Naive thymus-derived CD8-positive, alpha-beta T cell (primary cell): ENCODE measurements at regions not wholly inside any gene's neighbourhood (a gene's known extent, or its start where the extent isn't known, plus 50 kb on each side); places are given as distances from the start of the nearest gene placed in this dataset.
"Not testable (repeated sequence)": the region's sequence is repeated elsewhere in the genome, so short reads cannot be mapped to it uniquely, and the experiment has no call there.

Experiments
- ATAC-seq, 2 donors: fragments of 150-1000 bp; cut with Tn5 transposase in 1 of 2; sonication (Bioruptor Pico), chemical (Tn5 transposase) in 1 of 2; 1 replicate in 1 of 2; 2 replicates in 1 of 2; pipeline ENCODE4 v1.10.0; 2021; ENCODE audit warnings: mild to moderate bottlenecking in 2 of 2, moderate library complexity in 2 of 2
- POLR2A ChIA-PET: fragments of 350-600 bp; sonication (Branson Sonifier 250); formaldehyde crosslinking; loops from one replicate; lab custom pipeline; 2021; ENCODE audit warnings: antibody characterized with exemption; lab: Charles Lee
- DNase-seq, 10 donors: peaks; one replicate each; pipeline versions ENCODE4 v3.0.0 to v3.0.0-alpha.2; 2020 to 2022
- H3K27ac Mint-ChIP-seq, 10 donors: one replicate each; pipeline ENCODE4 v1.8.0; 2020 to 2022; ENCODE audit warnings: mild to moderate bottlenecking in 10 of 10, mixed read lengths in 10 of 10, moderate library complexity in 4 of 10, inconsistent platforms in 1 of 10
- H3K27me3 Mint-ChIP-seq, 5 donors: one replicate each; pipeline ENCODE4 v1.8.0; 2021 to 2022; ENCODE audit warnings: mixed read lengths in 5 of 5
- H3K36me3 Mint-ChIP-seq, 3 donors: one replicate each; pipeline ENCODE4 v1.8.0; 2020 to 2022; ENCODE audit warnings: mixed read lengths in 3 of 3, mild to moderate bottlenecking in 2 of 3, inconsistent platforms in 1 of 3
- H3K4me1 Mint-ChIP-seq, 4 donors: one replicate each; pipeline ENCODE4 v1.8.0; 2021 to 2022; ENCODE audit warnings: mixed read lengths in 4 of 4
- H3K4me3 Mint-ChIP-seq, 10 donors: one replicate each; pipeline ENCODE4 v1.8.0; 2020 to 2022; ENCODE audit warnings: mild to moderate bottlenecking in 10 of 10, mixed read lengths in 10 of 10, moderate library complexity in 6 of 10, inconsistent platforms in 1 of 10
- H3K9me3 Mint-ChIP-seq, 9 donors: one replicate each; pipeline ENCODE4 v1.8.0; 2020 to 2022; ENCODE audit warnings: mixed read lengths in 9 of 9, mild to moderate bottlenecking in 3 of 9, inconsistent platforms in 1 of 9, moderate library complexity in 1 of 9

GRCh38 chr4:49510238-49510637 lies 524.2 kb downstream of the CWH43 start:
- ATAC-seq, POLR2A ChIA-PET, H3K4me3 Mint-ChIP-seq, H3K27me3 Mint-ChIP-seq, H3K27ac Mint-ChIP-seq, H3K4me1 Mint-ChIP-seq, DNase-seq: not testable (repeated sequence)
- H3K9me3 Mint-ChIP-seq: peaks cover 11 to 53% (median 42%) of the 10 kb centered on the region in 9 donors
- peaks cover 0 to 47% (median 0%) of the 10 kb centered on the region in 3 donors for H3K36me3 Mint-ChIP-seq

- peaks cover 11 to 64% (median 49%) of the 10 kb centered on the region in 9 donors for H3K9me3 Mint-ChIP-seq
- H3K4me1 Mint-ChIP-seq, H3K27ac Mint-ChIP-seq, POLR2A ChIA-PET, ATAC-seq, H3K4me3 Mint-ChIP-seq, H3K27me3 Mint-ChIP-seq: not testable (repeated sequence)
- peak in 3 of 10 donors; percentile 3 to 59 (median 18) for DNase-seq
- H3K36me3 Mint-ChIP-seq: peaks cover 0 to 57% (median 0%) of the 10 kb centered on the region in 3 donors
These were observed 525.3 kb downstream of the CWH43 start for GRCh38 chr4:49511353-49511752.

GRCh38 chr4:49511881-49512491 lies 525.9 kb downstream of the CWH43 start:
- Mint-ChIP-seq H3K36me3 (peaks cover 0 to 59% (median 2%) of the 10 kb centered on the region in 3 donors), H3K9me3 (peaks cover 11 to 70% (median 53%) of the 10 kb centered on the region in 9 donors)
- peak in 4 of 10 donors; percentile 1 to 60 (median 18) for DNase-seq
- H3K27me3 Mint-ChIP-seq, H3K4me3 Mint-ChIP-seq, POLR2A ChIA-PET, H3K27ac Mint-ChIP-seq, ATAC-seq, H3K4me1 Mint-ChIP-seq: not testable (repeated sequence)

GRCh38 chr4:49512641-49513545 lies 526.8 kb downstream of the CWH43 start:
- DNase-seq: peak in 5 of 10 donors; percentile 2 to 69 (median 28)
- POLR2A ChIA-PET, H3K27ac Mint-ChIP-seq, H3K27me3 Mint-ChIP-seq, ATAC-seq, H3K4me1 Mint-ChIP-seq, H3K4me3 Mint-ChIP-seq: not testable (repeated sequence)
- H3K36me3 Mint-ChIP-seq: peaks cover 0 to 59% (median 2%) of the 10 kb centered on the region in 3 donors
- H3K9me3 Mint-ChIP-seq: peaks cover 11 to 71% (median 53%) of the 10 kb centered on the region in 9 donors

- H3K4me3 Mint-ChIP-seq, POLR2A ChIA-PET, H3K27ac Mint-ChIP-seq, ATAC-seq, H3K4me1 Mint-ChIP-seq, H3K27me3 Mint-ChIP-seq: not testable (repeated sequence)
- peak in 1 of 10 donors; percentile 57 for DNase-seq
- peaks cover 11 to 71% (median 53%) of the 10 kb centered on the region in 9 donors for H3K9me3 Mint-ChIP-seq
- peaks cover 0 to 59% (median 2%) of the 10 kb centered on the region in 3 donors for H3K36me3 Mint-ChIP-seq
These were observed 527.6 kb downstream of the CWH43 start for GRCh38 chr4:49513546-49514115.

GRCh38 chr4:49514171-49514699 lies 528.2 kb downstream of the CWH43 start:
- H3K27me3 Mint-ChIP-seq, H3K4me3 Mint-ChIP-seq, H3K4me1 Mint-ChIP-seq, ATAC-seq, H3K27ac Mint-ChIP-seq, POLR2A ChIA-PET: not testable (repeated sequence)
- peaks cover 11 to 71% (median 53%) of the 10 kb centered on the region in 9 donors for H3K9me3 Mint-ChIP-seq
- DNase-seq: peak in 4 of 10 donors; percentile 6 to 67 (median 22)
- H3K36me3 Mint-ChIP-seq: peaks cover 0 to 59% (median 2%) of the 10 kb centered on the region in 3 donors

- H3K4me3 Mint-ChIP-seq, H3K27ac Mint-ChIP-seq, H3K4me1 Mint-ChIP-seq, POLR2A ChIA-PET, ATAC-seq, H3K27me3 Mint-ChIP-seq: not testable (repeated sequence)
- peak in 2 of 10 donors; percentile 13 to 63 for DNase-seq
- Mint-ChIP-seq H3K36me3 (peaks cover 0 to 59% (median 2%) of the 10 kb centered on the region in 3 donors), H3K9me3 (peaks cover 11 to 71% (median 53%) of the 10 kb centered on the region in 9 donors)
These were observed 528.8 kb downstream of the CWH43 start for GRCh38 chr4:49514841-49515240.

GRCh38 chr4:49515241-49515640 lies 529.2 kb downstream of the CWH43 start:
- peak in 1 of 10 donors; percentile 62 for DNase-seq
- H3K27ac Mint-ChIP-seq, H3K4me1 Mint-ChIP-seq, POLR2A ChIA-PET, H3K27me3 Mint-ChIP-seq, ATAC-seq: not testable (repeated sequence)
- Mint-ChIP-seq H3K4me3 (peak overlapping the region in 1 of 10 donors; percentile 19), H3K36me3 (peaks cover 0 to 57% (median 2%) of the 10 kb centered on the region in 3 donors), H3K9me3 (peaks cover 11 to 68% (median 51%) of the 10 kb centered on the region in 9 donors)

- Mint-ChIP-seq H3K36me3 (peaks cover 0 to 49% (median 2%) of the 10 kb centered on the region in 3 donors), H3K9me3 (peaks cover 11 to 59% (median 45%) of the 10 kb centered on the region in 9 donors)
- DNase-seq, ATAC-seq, H3K27ac Mint-ChIP-seq, POLR2A ChIA-PET, H3K27me3 Mint-ChIP-seq, H3K4me3 Mint-ChIP-seq, H3K4me1 Mint-ChIP-seq: not testable (repeated sequence)
These were observed 530.0 kb downstream of the CWH43 start for GRCh38 chr4:49516096-49516495.

- peaks cover 0 to 7% (median 0%) of the 10 kb centered on the region in 5 donors for H3K27me3 Mint-ChIP-seq
- peaks cover 0 to 3% (median 0%) of the 10 kb centered on the region in 4 donors for H3K4me1 Mint-ChIP-seq
- peaks cover 0 to 42% (median 2%) of the 10 kb centered on the region in 3 donors for H3K36me3 Mint-ChIP-seq
- ATAC-seq (no peak), DNase-seq (peak in 1 of 10 donors; percentile 50)
- H3K4me3 Mint-ChIP-seq: no peak overlapping the region
- peaks cover 11 to 52% (median 39%) of the 10 kb centered on the region in 9 donors for H3K9me3 Mint-ChIP-seq
- POLR2A ChIA-PET: no interaction called here
- peak overlapping the region in 1 of 10 donors; percentile 66 for H3K27ac Mint-ChIP-seq
These were observed 530.7 kb downstream of the CWH43 start for GRCh38 chr4:49516796-49517195.

- H3K27ac Mint-ChIP-seq, H3K4me3 Mint-ChIP-seq, DNase-seq, ATAC-seq, POLR2A ChIA-PET, H3K4me1 Mint-ChIP-seq, H3K27me3 Mint-ChIP-seq: not testable (repeated sequence)
- Mint-ChIP-seq H3K36me3 (peaks cover 0 to 34% (median 2%) of the 10 kb centered on the region in 3 donors), H3K9me3 (peaks cover 11 to 46% (median 33%) of the 10 kb centered on the region in 9 donors)
These were observed 531.6 kb downstream of the CWH43 start for GRCh38 chr4:49517485-49518205.
